GM06990 (cell line): ENCODE measurements at regions not wholly inside any gene's neighbourhood (a gene's known extent, or its start where the extent isn't known, plus 50 kb on each side); places are given as distances from the start of the nearest gene placed in this dataset.
"Not testable (repeated sequence)": the region's sequence is repeated elsewhere in the genome, so short reads cannot be mapped to it uniquely, and the experiment has no call there.

Source experiments
- DNase-seq: peaks from one replicate; pipeline ENCODE4 v3.0.0-alpha.2; 2011; ENCODE audit not compliant: insufficient read length; ENCODE audit errors: extremely low read depth
- H3K27me3 ChIP-seq: replicated peaks from 2 replicates; pipeline ENCODE4 v1.6.0; 2011; ENCODE audit warnings: low read length; ENCODE audit not compliant: control insufficient read depth, insufficient read depth
- H3K36me3 ChIP-seq: 2 replicates; pipeline ENCODE4 v1.5.1; 2011; ENCODE audit warnings: low read length; ENCODE audit not compliant: control insufficient read depth, insufficient read depth
- H3K4me3 ChIP-seq: replicated peaks from 2 replicates; pipeline ENCODE4 v1.5.1; 2011; ENCODE audit warnings: low read depth, mild to moderate bottlenecking, control low read depth, low read length
- CTCF ChIP-seq: IDR thresholded peaks from 2 replicates; pipeline ENCODE4 v1.5.1; 2011; ENCODE audit warnings: low read length, control low read depth, mild to moderate bottlenecking, inconsistent platforms; ENCODE audit not compliant: insufficient read depth, poor library complexity, severe bottlenecking

- no peak for TF ChIP-seq CTCF
- H3K27me3 ChIP-seq = no peaks in the 10 kb centered on the region
- H3K36me3 ChIP-seq = no peaks in the 10 kb centered on the region
- no peak for DNase-seq
- H3K4me3 ChIP-seq = no peak overlapping the region
Observed at GRCh38 chr9:31745468-31745867, 639.0 kb upstream of the ACO1 start.

GRCh38 chr9:31745886-31746285, 638.6 kb upstream of the ACO1 start:
- no peak for DNase-seq
- no peak for TF ChIP-seq CTCF
- Histone ChIP-seq H3K36me3 (no peaks in the 10 kb centered on the region), H3K4me3 (no peak overlapping the region), H3K27me3 (no peaks in the 10 kb centered on the region)

GRCh38 chr9:31753756-31754155, 630.7 kb upstream of the ACO1 start:
- no peaks in the 10 kb centered on the region for H3K27me3 ChIP-seq
- no peaks in the 10 kb centered on the region for H3K36me3 ChIP-seq
- no peak for TF ChIP-seq CTCF
- no peak overlapping the region for H3K4me3 ChIP-seq
- no peak for DNase-seq

- no peaks in the 10 kb centered on the region for H3K36me3 ChIP-seq
- no peak for TF ChIP-seq CTCF
- no peak overlapping the region for H3K4me3 ChIP-seq
- H3K27me3 ChIP-seq = no peaks in the 10 kb centered on the region
- no peak for DNase-seq
Observed at GRCh38 chr9:31759703-31760102, 624.7 kb upstream of the ACO1 start.

- not testable (repeated sequence) for DNase-seq, H3K4me3 ChIP-seq, H3K27me3 ChIP-seq, H3K36me3 ChIP-seq
Observed at GRCh38 chr9:31774021-31774420, 610.4 kb upstream of the ACO1 start.

GRCh38 chr9:31774571-31774970, 609.9 kb upstream of the ACO1 start:
- no peak for DNase-seq
- no peak for TF ChIP-seq CTCF
- no peaks in the 10 kb centered on the region for H3K36me3 ChIP-seq
- no peak overlapping the region for H3K4me3 ChIP-seq
- no peaks in the 10 kb centered on the region for H3K27me3 ChIP-seq
